B cell (primary cell): ENCODE measurements at regions not wholly inside any gene's neighbourhood (a gene's known extent, or its start where the extent isn't known, plus 50 kb on each side); places are given as distances from the start of the nearest gene placed in this dataset.

Experiments used
- ATAC-seq: fragments of 200-7000 bp; cut with Tn5 transposase; one replicate; pipeline ENCODE4 v1.10.0; 2021; ENCODE audit warnings: low read depth, mild to moderate bottlenecking, moderate number of reproducible peaks, moderate library complexity
- CTCF ChIA-PET: fragments of 350-600 bp; sonication (Branson Sonifier 250); formaldehyde crosslinking; loops from one replicate; lab custom pipeline; 2021; ENCODE audit warnings: antibody characterized with exemption, inconsistent platforms; lab: Charles Lee
- POLR2A ChIA-PET: fragments of 350-600 bp; sonication (Branson Sonifier 250); formaldehyde crosslinking; loops from one replicate; lab custom pipeline; 2021; ENCODE audit warnings: antibody characterized with exemption; lab: Charles Lee
- DNase-seq: peaks from one replicate; pipeline ENCODE4 v3.0.0; 2013
- H2AFZ ChIP-seq: 2 replicates; pipeline ENCODE4 v1.6.1; 2012; ENCODE audit warnings: mild to moderate bottlenecking, low read depth, low read length; ENCODE audit not compliant: insufficient read depth, poor library complexity, severe bottlenecking
- H3K27ac ChIP-seq, 2 donors: 1 replicate in 1 of 2; 2 replicates in 1 of 2; pipeline ENCODE4 v1.5.1; 2012 to 2013; ENCODE audit warnings: low read length in 2 of 2, mild to moderate bottlenecking in 2 of 2, moderate library complexity in 1 of 2
- H3K27me3 ChIP-seq, 4 experiments: fragments of 200-600 bp in 1 of 4; sonication (generic) in 1 of 4; replicated peaks in 1 of 4; 1 replicate in 2 of 4; 2 replicates in 2 of 4; pipeline versions ENCODE4 v1.6.1 to v1.7.0; 2013 to 2016; ENCODE audit warnings: low read length in 3 of 4, mild to moderate bottlenecking in 2 of 4, mixed read lengths in 1 of 4, moderate library complexity in 1 of 4; ENCODE audit not compliant: insufficient read depth in 4 of 4, control insufficient read depth in 3 of 4; ENCODE audit errors: control extremely low read depth in 1 of 4
- H3K36me3 ChIP-seq, 2 experiments: replicated peaks in 1 of 2; 1 replicate in 1 of 2; 2 replicates in 1 of 2; pipeline versions ENCODE4 v1.6.1 to v1.7.1; 2013; ENCODE audit warnings: low read length in 1 of 2; ENCODE audit not compliant: insufficient read depth in 2 of 2, control insufficient read depth in 1 of 2; ENCODE audit errors: control extremely low read depth in 1 of 2, extremely low read depth in 1 of 2
- H3K4me1 ChIP-seq, 2 donors: fragments of 200-600 bp in 1 of 2; sonication (generic) in 1 of 2; 1 replicate in 1 of 2; 2 replicates in 1 of 2; pipeline versions ENCODE4 v1.5.1 to v1.6.1; 2013 to 2017; ENCODE audit warnings: low read length in 2 of 2; ENCODE audit not compliant: control insufficient read depth in 2 of 2, insufficient read depth in 2 of 2
- H3K4me2 ChIP-seq: replicated peaks from 2 replicates; pipeline ENCODE3; 2012; ENCODE audit warnings: mild to moderate bottlenecking, low read depth, low read length; ENCODE audit not compliant: poor library complexity, severe bottlenecking
- H3K4me3 ChIP-seq, 5 experiments: fragments of 200-600 bp in 1 of 5; sonication (generic) in 1 of 5; 1 replicate in 3 of 5; 2 replicates in 2 of 5; pipeline versions ENCODE4 v1.5.1 to v1.7.0; 2011 to 2016; ENCODE audit warnings: low read length in 4 of 5, mild to moderate bottlenecking in 4 of 5, low read depth in 2 of 5, control low read depth in 1 of 5, moderate library complexity in 1 of 5; ENCODE audit not compliant: insufficient read depth in 1 of 5; ENCODE audit errors: control extremely low read depth in 1 of 5, extremely low read depth in 1 of 5
- H3K79me2 ChIP-seq: fragments of 200-600 bp; sonication (generic); one replicate; pipeline ENCODE4 v1.6.0; 2016; ENCODE audit warnings: low read length; ENCODE audit not compliant: control insufficient read depth, insufficient read depth
- H3K9ac ChIP-seq: fragments of 200-600 bp; sonication (generic); 2 replicates; pipeline ENCODE4 v1.6.1; 2017; ENCODE audit warnings: mild to moderate bottlenecking, low read length, moderate library complexity
- H3K9me3 ChIP-seq, 3 donors: one replicate each; pipeline versions ENCODE4 v1.6.1 to v1.7.1; 2013; ENCODE audit warnings: low read length in 2 of 3; ENCODE audit not compliant: control insufficient read depth in 2 of 3, insufficient read depth in 1 of 3; ENCODE audit errors: control extremely low read depth in 1 of 3
- H4K20me1 ChIP-seq: 2 replicates; pipeline ENCODE4 v1.6.0; 2012; ENCODE audit warnings: mild to moderate bottlenecking, low read length; ENCODE audit not compliant: insufficient read depth, control insufficient read depth, poor library complexity, severe bottlenecking
- H3K27ac Mint-ChIP-seq: one replicate; pipeline ENCODE4 v1.8.0; 2021; ENCODE audit warnings: mixed read lengths
- H3K27me3 Mint-ChIP-seq: one replicate; pipeline ENCODE4 v1.8.0; 2021; ENCODE audit warnings: mixed read lengths
- H3K4me1 Mint-ChIP-seq: one replicate; pipeline ENCODE4 v1.8.0; 2021; ENCODE audit warnings: mixed read lengths
- H3K4me3 Mint-ChIP-seq: one replicate; pipeline ENCODE4 v1.8.0; 2021; ENCODE audit warnings: mixed read lengths
- H3K9me3 Mint-ChIP-seq: one replicate; pipeline ENCODE4 v1.8.0; 2022; ENCODE audit warnings: mixed read lengths; ENCODE audit not compliant: insufficient read depth
- CTCF ChIP-seq: fragments of 200-600 bp; IDR thresholded peaks from one replicate; pipeline ENCODE4 v1.8.0; 2022; ENCODE audit warnings: antibody characterized with exemption, mild to moderate bottlenecking
- EZH2 ChIP-seq: IDR thresholded peaks from 2 replicates; pipeline ENCODE4 v1.6.1; 2012; ENCODE audit warnings: borderline replicate concordance, low read depth, mild to moderate bottlenecking, moderate library complexity, low read length; ENCODE audit not compliant: insufficient read depth, poor library complexity, severe bottlenecking
- WGBS: methylation state at CpG from one replicate; pipeline ENCODE4 v1.1.5; 2013; ENCODE audit warnings: missing lambda C conversion rate; ENCODE audit not compliant: insufficient coverage; 5-methylcytosine and 5-hydroxymethylcytosine counted together
- intact Hi-C: fragments of 100-400 bp; cut with micrococcal nuclease; formaldehyde crosslinking; loops from one replicate; pipeline ENCODE4 v1.10.0; 2022

GRCh38 chr11:112724496-112724790 is 236.8 kb upstream of the NCAM1 start:
- 87% methylated on average over 3 of the region's 4 CpGs for WGBS
- DNase-seq = no peak
- Histone ChIP-seq H3K4me1 (no peaks in the 10 kb centered on the region), H3K9me3 (peaks cover 0 to 10% (median 0%) of the 10 kb centered on the region in 3 donors), H3K27ac (no peak overlapping the region), H3K4me2 (no peak overlapping the region), H2AFZ (no peak overlapping the region), H3K4me3 (no peak overlapping the region), H3K36me3 (no peaks in the 10 kb centered on the region), H3K27me3 (no peaks in the 10 kb centered on the region), H3K9ac (no peak overlapping the region), H4K20me1 (no peaks in the 10 kb centered on the region), H3K79me2 (no peaks in the 10 kb centered on the region)
- peaks cover 10% of the 10 kb centered on the region for H3K27me3 Mint-ChIP-seq
- no peaks in the 10 kb centered on the region for H3K9me3 Mint-ChIP-seq
- ChIA-PET POLR2A (no interaction called here), CTCF (no interaction called here)
- intact Hi-C loops = no loop called here
- no peak for ATAC-seq
- no peaks in the 10 kb centered on the region for H3K4me1 Mint-ChIP-seq
- TF ChIP-seq CTCF (no peak), EZH2 (no peak)
- no peak overlapping the region for H3K27ac Mint-ChIP-seq
- H3K4me3 Mint-ChIP-seq = no peak overlapping the region

GRCh38 chr11:112725636-112726035 is 235.6 kb upstream of the NCAM1 start:
- Mint-ChIP-seq H3K27ac (no peak overlapping the region), H3K27me3 (peaks cover 10% of the 10 kb centered on the region), H3K4me1 (no peaks in the 10 kb centered on the region), H3K9me3 (no peaks in the 10 kb centered on the region), H3K4me3 (no peak overlapping the region)
- ATAC-seq (no peak), DNase-seq (no peak)
- no peak overlapping the region for H2AFZ ChIP-seq
- TF ChIP-seq CTCF (no peak), EZH2 (no peak)
- H3K9ac ChIP-seq = no peak overlapping the region
- H4K20me1 ChIP-seq = no peaks in the 10 kb centered on the region
- H3K79me2 ChIP-seq = no peaks in the 10 kb centered on the region
- no peak overlapping the region for H3K4me2 ChIP-seq
- ChIA-PET POLR2A (no interaction called here), CTCF (no interaction called here)
- intact Hi-C loops = no loop called here
- H3K27ac ChIP-seq = no peak overlapping the region
- no peaks in the 10 kb centered on the region for H3K27me3 ChIP-seq
- 83% methylated on average over 2 of the region's 3 CpGs for WGBS
- H3K4me1 ChIP-seq = no peaks in the 10 kb centered on the region
- peaks cover 0 to 10% (median 0%) of the 10 kb centered on the region in 3 donors for H3K9me3 ChIP-seq
- no peaks in the 10 kb centered on the region for H3K36me3 ChIP-seq
- H3K4me3 ChIP-seq = no peak overlapping the region
